Fibroblast of villous mesenchyme (primary cell): ENCODE measurements at regions not wholly inside any gene's neighbourhood (a gene's known extent, or its start where the extent isn't known, plus 50 kb on each side); places are given as distances from the start of the nearest gene placed in this dataset.

Source experiments
- DNase-seq: peaks from one replicate; pipeline ENCODE4 v3.0.0-alpha.2; 2010; ENCODE audit warnings: low read depth
- H3K4me3 ChIP-seq: 2 replicates; pipeline ENCODE4 v1.5.1; 2011; ENCODE audit warnings: low read depth, mild to moderate bottlenecking, low read length
- CTCF ChIP-seq: IDR thresholded peaks from 2 replicates; pipeline ENCODE4 v1.5.1; 2012; ENCODE audit warnings: low read depth, mild to moderate bottlenecking, low read length; ENCODE audit not compliant: insufficient read depth

GRCh38 chr14:53472306-53472705, 319.2 kb upstream of the DDHD1 start:
- DNase-seq, result no peak
- no peak overlapping the region for H3K4me3 ChIP-seq
- TF ChIP-seq CTCF, result no peak

GRCh38 chr14:53470351-53471043, 317.4 kb upstream of the DDHD1 start:
- DNase-seq, result no peak
- H3K4me3 ChIP-seq, result no peak overlapping the region
- TF ChIP-seq CTCF, result no peak

GRCh38 chr14:53468876-53469275, 315.8 kb upstream of the DDHD1 start:
- H3K4me3 ChIP-seq, result no peak overlapping the region
- TF ChIP-seq CTCF, result no peak
- DNase-seq, result no peak

GRCh38 chr14:53464376-53464775, 311.3 kb upstream of the DDHD1 start:
- no peak overlapping the region for H3K4me3 ChIP-seq
- DNase-seq, result peak; percentile 88
- TF ChIP-seq CTCF, result no peak

- no peak for TF ChIP-seq CTCF
These were observed 310.0 kb upstream of the DDHD1 start for GRCh38 chr14:53462931-53463778.

GRCh38 chr14:53461858-53462257, 308.7 kb upstream of the DDHD1 start:
- TF ChIP-seq CTCF, result no peak
- peak; percentile 53 for DNase-seq

More at GRCh38 chr14:53462931-53463778, 310.0 kb upstream of the DDHD1 start:
- H3K4me3 ChIP-seq, result no peak overlapping the region
- no peak for DNase-seq

More at GRCh38 chr14:53461858-53462257, 308.7 kb upstream of the DDHD1 start:
- H3K4me3 ChIP-seq, result no peak overlapping the region
